ENCODE measurements at regions not wholly inside any gene's neighbourhood (a gene's known extent, or its start where the extent isn't known, plus 50 kb on each side); places are given as distances from the start of the nearest gene placed in this dataset.

DNA sequence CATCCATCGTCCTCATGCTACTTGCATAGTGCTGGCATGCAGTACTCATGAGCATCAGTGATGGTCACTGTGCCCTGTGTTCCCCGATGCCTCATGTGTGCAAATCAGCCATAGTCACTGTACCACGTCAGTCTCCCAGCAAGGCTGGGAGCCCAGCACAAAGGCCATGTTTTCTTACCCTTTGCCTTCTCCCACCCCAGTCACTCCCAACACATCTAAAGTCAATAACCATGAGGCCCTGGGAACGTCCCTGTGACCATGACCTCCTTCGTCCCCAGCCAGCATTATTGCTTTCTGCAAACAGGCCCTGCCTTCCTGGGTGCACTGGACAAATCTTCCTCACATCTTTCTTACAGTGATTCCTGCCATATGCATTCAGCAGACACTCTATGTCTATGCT, 406.1 kb downstream of the ICE1 start:
- TF ChIP-seq, protein P1, sequence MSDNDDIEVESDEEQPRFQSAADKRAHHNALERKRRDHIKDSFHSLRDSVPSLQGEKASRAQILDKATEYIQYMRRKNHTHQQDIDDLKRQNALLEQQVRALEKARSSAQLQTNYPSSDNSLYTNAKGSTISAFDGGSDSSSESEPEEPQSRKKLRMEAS (IDR thresholded peaks at IDR 0.05; ENCODE audit: low read depth, low read length): no peak
- TF ChIP-seq, protein P2, sequence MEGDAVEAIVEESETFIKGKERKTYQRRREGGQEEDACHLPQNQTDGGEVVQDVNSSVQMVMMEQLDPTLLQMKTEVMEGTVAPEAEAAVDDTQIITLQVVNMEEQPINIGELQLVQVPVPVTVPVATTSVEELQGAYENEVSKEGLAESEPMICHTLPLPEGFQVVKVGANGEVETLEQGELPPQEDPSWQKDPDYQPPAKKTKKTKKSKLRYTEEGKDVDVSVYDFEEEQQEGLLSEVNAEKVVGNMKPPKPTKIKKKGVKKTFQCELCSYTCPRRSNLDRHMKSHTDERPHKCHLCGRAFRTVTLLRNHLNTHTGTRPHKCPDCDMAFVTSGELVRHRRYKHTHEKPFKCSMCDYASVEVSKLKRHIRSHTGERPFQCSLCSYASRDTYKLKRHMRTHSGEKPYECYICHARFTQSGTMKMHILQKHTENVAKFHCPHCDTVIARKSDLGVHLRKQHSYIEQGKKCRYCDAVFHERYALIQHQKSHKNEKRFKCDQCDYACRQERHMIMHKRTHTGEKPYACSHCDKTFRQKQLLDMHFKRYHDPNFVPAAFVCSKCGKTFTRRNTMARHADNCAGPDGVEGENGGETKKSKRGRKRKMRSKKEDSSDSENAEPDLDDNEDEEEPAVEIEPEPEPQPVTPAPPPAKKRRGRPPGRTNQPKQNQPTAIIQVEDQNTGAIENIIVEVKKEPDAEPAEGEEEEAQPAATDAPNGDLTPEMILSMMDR (IDR thresholded peaks at IDR 0.05; ENCODE audit: low read depth, low read length): no peak
- TF ChIP-seq POLR2A (IDR thresholded peaks at IDR 0.05; ENCODE audit: extremely low read depth, insufficient read length) (no peak), MYC (IDR thresholded peaks at IDR 0.05; ENCODE audit: low read depth, low read length) (no peak)

DNA sequence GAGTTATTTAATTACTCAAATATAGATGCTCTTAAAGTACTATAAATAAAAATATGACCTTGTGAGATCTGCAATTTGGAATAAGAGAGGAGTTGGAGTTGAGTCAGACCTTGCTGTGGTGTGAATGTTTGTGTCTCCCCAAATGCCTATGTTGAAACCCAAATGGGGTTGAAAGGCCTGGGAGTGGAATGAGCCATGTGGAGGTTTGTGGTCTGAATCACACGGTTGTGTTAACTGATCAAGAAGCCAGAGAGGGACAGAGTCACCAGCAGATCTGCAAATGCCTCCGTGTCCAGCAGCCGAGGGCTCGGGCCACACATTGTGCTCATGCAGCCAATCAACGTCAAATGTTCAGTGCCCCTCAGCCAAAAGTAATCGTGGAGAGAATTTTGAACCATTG, 404.4 kb downstream of the ICE1 start:
- TF ChIP-seq, protein P2 (IDR thresholded peaks at IDR 0.05; ENCODE audit: low read depth, low read length): no peak
- TF ChIP-seq POLR2A (IDR thresholded peaks at IDR 0.05; ENCODE audit: extremely low read depth, insufficient read length) (no peak), MYC (IDR thresholded peaks at IDR 0.05; ENCODE audit: low read depth, low read length) (no peak)
- TF ChIP-seq, protein P1 (IDR thresholded peaks at IDR 0.05; ENCODE audit: low read depth, low read length): no peak
- H3K4me3 ChIP-seq (ENCODE audit: low read depth, low read length): no peak overlapping the region
- no peak for DNase-seq (ENCODE audit: low read depth)

More for the DNA sequence above, 406.1 kb downstream of the ICE1 start:
- DNase-seq (ENCODE audit: low read depth): no peak
- no peak overlapping the region for H3K4me3 ChIP-seq (ENCODE audit: low read depth, low read length)

DNA sequence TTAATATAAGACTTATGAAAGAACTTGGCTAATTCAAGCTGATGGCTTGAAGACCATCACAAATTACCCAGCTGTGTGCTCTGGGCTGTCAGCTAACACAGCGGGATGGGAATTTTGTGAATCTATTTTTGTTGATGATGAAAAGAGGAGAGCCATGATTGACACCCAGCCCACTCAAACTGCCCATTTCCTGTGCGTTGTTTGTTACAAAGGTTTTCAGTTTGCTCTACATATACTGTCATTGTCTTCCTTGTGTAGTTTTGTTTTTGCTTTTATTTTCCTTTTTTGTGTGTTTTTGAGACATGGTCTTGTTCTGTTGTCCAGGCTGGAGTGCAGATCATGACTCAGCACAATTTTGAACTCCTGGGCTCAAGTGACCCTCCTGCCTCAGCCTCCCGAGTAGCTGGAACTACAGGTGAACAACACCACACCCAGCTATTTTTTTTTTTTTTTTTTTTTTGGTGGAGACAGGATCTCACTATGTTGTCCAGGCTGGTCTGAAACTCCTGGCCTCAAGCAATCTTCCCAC, 400.3 kb downstream of the ICE1 start:
- DNase-seq (ENCODE audit: low read depth): no peak
- no peak for TF ChIP-seq MYC (IDR thresholded peaks at IDR 0.05; ENCODE audit: low read depth, low read length)
- TF ChIP-seq, protein P1 (IDR thresholded peaks at IDR 0.05; ENCODE audit: low read depth, low read length): no peak
- TF ChIP-seq POLR2A (IDR thresholded peaks at IDR 0.05; ENCODE audit: extremely low read depth, insufficient read length): no peak
- TF ChIP-seq, protein P2 (IDR thresholded peaks at IDR 0.05; ENCODE audit: low read depth, low read length): no peak
- H3K4me3 ChIP-seq (ENCODE audit: low read depth, low read length): no peak overlapping the region

DNA sequence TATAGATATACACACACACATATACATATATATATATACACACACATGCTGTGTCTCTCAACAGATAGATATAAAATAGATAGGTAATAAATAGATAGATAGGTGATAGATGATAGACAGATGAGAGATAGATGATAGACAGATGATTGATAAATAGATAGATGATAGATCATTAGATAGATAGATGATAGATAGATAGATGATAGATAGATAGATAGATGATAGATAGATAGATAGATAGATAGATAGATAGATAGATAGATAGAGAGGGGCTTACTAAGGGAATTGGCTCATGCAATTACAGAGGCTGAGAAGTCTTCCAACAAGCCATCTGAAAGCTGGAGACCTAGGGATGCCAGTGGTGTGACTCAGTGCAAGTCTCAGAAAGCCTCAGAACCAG, 394.5 kb downstream of the ICE1 start:
- DNase-seq (ENCODE audit: low read depth): no peak
- TF ChIP-seq, protein P1 (IDR thresholded peaks at IDR 0.05; ENCODE audit: low read depth, low read length): no peak
- TF ChIP-seq, protein P2 (IDR thresholded peaks at IDR 0.05; ENCODE audit: low read depth, low read length): no peak
- TF ChIP-seq POLR2A (IDR thresholded peaks at IDR 0.05; ENCODE audit: extremely low read depth, insufficient read length): no peak
- TF ChIP-seq MYC (IDR thresholded peaks at IDR 0.05; ENCODE audit: low read depth, low read length): no peak
- no peak overlapping the region for H3K4me3 ChIP-seq (ENCODE audit: low read depth, low read length)

DNA sequence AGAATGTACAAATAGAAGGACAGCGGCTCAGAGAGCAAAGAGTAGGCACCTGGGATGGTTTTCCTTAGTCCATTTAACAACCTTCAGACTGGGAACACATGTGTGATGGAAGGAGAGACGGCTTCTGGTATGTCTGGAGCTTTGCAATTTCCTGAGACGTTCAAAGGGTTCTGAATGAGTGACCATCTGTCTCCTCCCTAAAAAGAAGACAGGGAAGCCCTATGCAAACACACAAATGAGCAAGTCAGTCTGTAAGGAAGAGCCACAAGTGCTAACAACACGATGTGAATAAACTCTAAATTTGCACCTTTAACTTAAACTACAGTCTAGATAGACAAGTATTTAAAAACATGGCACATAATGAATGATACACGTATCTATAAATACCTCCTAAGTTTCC, 391.0 kb downstream of the ICE1 start:
- TF ChIP-seq POLR2A (IDR thresholded peaks at IDR 0.05; ENCODE audit: extremely low read depth, insufficient read length): no peak
- TF ChIP-seq, protein P1 (IDR thresholded peaks at IDR 0.05; ENCODE audit: low read depth, low read length): no peak
- no peak for TF ChIP-seq MYC (IDR thresholded peaks at IDR 0.05; ENCODE audit: low read depth, low read length)
- TF ChIP-seq, protein P2 (IDR thresholded peaks at IDR 0.05; ENCODE audit: low read depth, low read length): no peak
- no peak overlapping the region for H3K4me3 ChIP-seq (ENCODE audit: low read depth, low read length)
- no peak for DNase-seq (ENCODE audit: low read depth)

All from NB4 (cell line).